H1 (cell line): ENCODE measurements at regions not wholly inside any gene's neighbourhood (a gene's known extent, or its start where the extent isn't known, plus 50 kb on each side); places are given as distances from the start of the nearest gene placed in this dataset.
"Not testable (repeated sequence)": the region's sequence is repeated elsewhere in the genome, so short reads cannot be mapped to it uniquely, and the experiment has no call there.

Source experiments
- CTCF ChIA-PET: fragments of 300-600 bp; sonication (Branson Sonifier 250); formaldehyde crosslinking; loops from one replicate; lab custom pipeline; 2021; ENCODE audit not compliant: partially characterized antibody; lab: Charles Lee
- POLR2A ChIA-PET: fragments of 300-600 bp; sonication (Branson Sonifier 250); formaldehyde crosslinking; loops from one replicate; lab custom pipeline; 2021; ENCODE audit warnings: inconsistent platforms; ENCODE audit not compliant: partially characterized antibody; lab: Charles Lee
- DNase-seq, 2 experiments: peaks; one replicate each; pipeline versions ENCODE4 v3.0.0 to v3.0.0-alpha.2; 2010 to 2022; ENCODE audit warnings: low spot score in 2 of 2, low read depth in 1 of 2, mixed read lengths in 1 of 2
- FAIRE-seq: peaks from 2 replicates; lab custom pipeline; 2011; peaks lifted over from hg19 to GRCh38; lab: Jason Lieb, UNC
- H2AFZ ChIP-seq: 2 replicates; pipeline ENCODE4 v1.8.1; 2012; ENCODE audit warnings: low read length, inconsistent platforms
- H2AK5ac ChIP-seq: 2 replicates; pipeline ENCODE4 v1.6.1; 2013; ENCODE audit warnings: low read depth, low read length
- H2BK120ac ChIP-seq: replicated peaks from 2 replicates; pipeline ENCODE3; 2013; ENCODE audit warnings: low read depth, low read length, inconsistent platforms
- H2BK12ac ChIP-seq: 2 replicates; pipeline ENCODE4 v1.6.1; 2013; ENCODE audit warnings: low read depth, low read length
- H2BK15ac ChIP-seq: 2 replicates; pipeline ENCODE4 v1.6.1; 2013; ENCODE audit warnings: low read length
- H2BK20ac ChIP-seq: 2 replicates; pipeline ENCODE4 v1.6.1; 2013; ENCODE audit warnings: low read length
- H2BK5ac ChIP-seq: 2 replicates; pipeline ENCODE4 v1.6.1; 2013; ENCODE audit warnings: low read depth, low read length
- H3K14ac ChIP-seq: 2 replicates; pipeline ENCODE4 v1.6.1; 2013; ENCODE audit warnings: inconsistent platforms; ENCODE audit not compliant: insufficient read length
- H3K18ac ChIP-seq: 2 replicates; pipeline ENCODE4 v1.6.1; 2013; ENCODE audit warnings: low read length; ENCODE audit errors: extremely low read depth
- H3K23ac ChIP-seq: 2 replicates; pipeline ENCODE4 v1.6.1; 2013; ENCODE audit warnings: inconsistent platforms; ENCODE audit not compliant: insufficient read length
- H3K23me2 ChIP-seq: 2 replicates; pipeline ENCODE4 v1.6.1; 2013; ENCODE audit warnings: low read depth, low read length
- H3K27ac ChIP-seq: 2 replicates; pipeline ENCODE4 v1.6.1; 2011; ENCODE audit warnings: low read depth, low read length, inconsistent platforms
- H3K27me3 ChIP-seq, 4 experiments: replicated peaks in 1 of 4; 1 replicate in 1 of 4; 2 replicates in 3 of 4; pipeline versions ENCODE4 v1.6.1 to v1.8.1; 2011 to 2013; ENCODE audit warnings: low read length in 3 of 4, mild to moderate bottlenecking in 3 of 4, inconsistent platforms in 2 of 4, mixed read lengths in 2 of 4, moderate library complexity in 1 of 4; ENCODE audit not compliant: control insufficient read depth in 3 of 4, insufficient read depth in 3 of 4; ENCODE audit errors: extremely low read depth in 1 of 4
- H3K36me3 ChIP-seq, 4 experiments: 2 replicates each; pipeline versions ENCODE4 v1.6.1 to v1.8.1; 2011 to 2013; ENCODE audit warnings: mild to moderate bottlenecking in 4 of 4, low read length in 3 of 4, moderate library complexity in 2 of 4, control low read depth in 1 of 4, inconsistent platforms in 1 of 4; ENCODE audit not compliant: insufficient read depth in 4 of 4, control insufficient read depth in 2 of 4
- H3K4ac ChIP-seq: replicated peaks from 2 replicates; pipeline ENCODE3; 2013; ENCODE audit warnings: low read length, low read depth, mixed read lengths, inconsistent platforms; ENCODE audit not compliant: insufficient read length
- H3K4me1 ChIP-seq, 4 experiments: replicated peaks in 1 of 4; 1 replicate in 1 of 4; 2 replicates in 3 of 4; pipeline versions ENCODE4 v1.6.1 to v1.8.1; 2011 to 2013; ENCODE audit warnings: low read length in 3 of 4, inconsistent platforms in 2 of 4, mixed read lengths in 1 of 4; ENCODE audit not compliant: insufficient read depth in 4 of 4, control insufficient read depth in 3 of 4
- H3K4me2 ChIP-seq, 2 experiments: 2 replicates each; pipeline versions ENCODE4 v1.6.1 to v1.8.1; 2011 to 2013; ENCODE audit warnings: low read depth in 2 of 2, low read length in 2 of 2, control low read depth in 1 of 2, inconsistent platforms in 1 of 2, mild to moderate bottlenecking in 1 of 2; ENCODE audit not compliant: insufficient read depth in 1 of 2
- H3K4me3 ChIP-seq, 4 experiments: fragments of 200-600, 300-600 bp in 1 of 4; sonication (generic), shearing (Covaris generic), sonication (Bioruptor Twin) in 1 of 4; 2 replicates each; pipeline versions ENCODE4 v1.5.1 to v1.8.1; 2011 to 2016; ENCODE audit warnings: low read length in 4 of 4, low read depth in 3 of 4, control low read depth in 2 of 4, inconsistent platforms in 2 of 4, mild to moderate bottlenecking in 2 of 4, mixed read lengths in 1 of 4, moderate library complexity in 1 of 4; ENCODE audit not compliant: insufficient read depth in 2 of 4; ENCODE audit errors: extremely low read depth in 1 of 4
- H3K56ac ChIP-seq: replicated peaks from 2 replicates; pipeline ENCODE3; 2013; ENCODE audit warnings: low read depth, mild to moderate bottlenecking, mixed read lengths, low read length, inconsistent platforms; ENCODE audit not compliant: insufficient read length
- H3K79me1 ChIP-seq: 2 replicates; pipeline ENCODE4 v1.6.1; 2013; ENCODE audit warnings: low read depth, low read length, control low read depth
- H3K79me2 ChIP-seq, 2 experiments: 2 replicates each; pipeline versions ENCODE4 v1.6.1 to v1.8.1; 2012 to 2013; ENCODE audit warnings: low read length in 2 of 2, mild to moderate bottlenecking in 2 of 2, inconsistent platforms in 1 of 2; ENCODE audit not compliant: insufficient read depth in 2 of 2, control insufficient read depth in 1 of 2
- H3K9ac ChIP-seq, 4 experiments: replicated peaks in 1 of 4; 1 replicate in 1 of 4; 2 replicates in 3 of 4; pipeline versions ENCODE4 v1.6.1 to v1.8.1; 2011 to 2013; ENCODE audit warnings: low read depth in 3 of 4, low read length in 3 of 4, control low read depth in 2 of 4, mild to moderate bottlenecking in 2 of 4, moderate library complexity in 2 of 4, inconsistent platforms in 1 of 4; ENCODE audit errors: extremely low read depth in 1 of 4
- H3K9me3 ChIP-seq, 2 experiments: 2 replicates each; pipeline versions ENCODE4 v1.6.1 to v1.8.1; 2012 to 2013; ENCODE audit warnings: mild to moderate bottlenecking in 2 of 2, moderate library complexity in 2 of 2, control low read depth in 1 of 2, inconsistent platforms in 1 of 2, low read depth in 1 of 2, low read length in 1 of 2, mixed read lengths in 1 of 2; ENCODE audit not compliant: insufficient read depth in 2 of 2
- H4K20me1 ChIP-seq, 2 experiments: replicated peaks in 1 of 2; 2 replicates each; pipeline versions ENCODE3 to v1.8.1; 2011 to 2013; ENCODE audit warnings: inconsistent platforms in 2 of 2, low read length in 2 of 2, mild to moderate bottlenecking in 1 of 2; ENCODE audit not compliant: insufficient read depth in 2 of 2, control insufficient read depth in 1 of 2
- H4K5ac ChIP-seq: 2 replicates; pipeline ENCODE4 v1.6.1; 2013; ENCODE audit warnings: low read length, low read depth, mixed read lengths, inconsistent platforms; ENCODE audit not compliant: insufficient read length
- H4K8ac ChIP-seq: 2 replicates; pipeline ENCODE4 v1.8.0; 2013; ENCODE audit warnings: mild to moderate bottlenecking, moderate library complexity, low read length, inconsistent platforms; ENCODE audit not compliant: insufficient read depth; ENCODE audit errors: extremely low read depth
- H4K91ac ChIP-seq: replicated peaks from 2 replicates; pipeline ENCODE3; 2013; ENCODE audit warnings: low read length, mixed read lengths, inconsistent platforms; ENCODE audit not compliant: insufficient read length
- WGBS, 2 experiments: shearing (Covaris generic) in 1 of 2; methylation state at CpG; one replicate each; pipeline versions ENCODE4 v1.1.6 to v1.1.7; 2013 to 2015; ENCODE audit warnings: low lambda C conversion rate in 2 of 2, mixed read lengths in 2 of 2, inconsistent platforms in 1 of 2, low coverage in 1 of 2, missing lambda C conversion rate in 1 of 2; ENCODE audit not compliant: insufficient replicate concordance in 2 of 2, insufficient coverage in 1 of 2, insufficient read length in 1 of 2; ENCODE audit errors: extremely low coverage in 1 of 2, missing lambda C conversion rate in 1 of 2; 5-methylcytosine and 5-hydroxymethylcytosine counted together

GRCh38 chr10:77740396-77740795 is 102.8 kb upstream of the KCNMA1 start:
- H3K4ac ChIP-seq, H3K36me3 ChIP-seq, H3K79me1 ChIP-seq, H3K23ac ChIP-seq, H3K79me2 ChIP-seq, H3K18ac ChIP-seq, H4K91ac ChIP-seq, H3K27ac ChIP-seq, H3K4me2 ChIP-seq, H2BK20ac ChIP-seq, H3K23me2 ChIP-seq, H2BK15ac ChIP-seq, FAIRE-seq, H2BK12ac ChIP-seq, H2BK120ac ChIP-seq, H3K27me3 ChIP-seq, H4K5ac ChIP-seq, H3K14ac ChIP-seq, H3K4me1 ChIP-seq, H4K8ac ChIP-seq, H2AK5ac ChIP-seq, H3K9ac ChIP-seq, H2BK5ac ChIP-seq, DNase-seq, H3K56ac ChIP-seq, H4K20me1 ChIP-seq, H3K4me3 ChIP-seq, POLR2A ChIA-PET, H2AFZ ChIP-seq: not testable (repeated sequence)
- CTCF ChIA-PET = interaction anchor here (1.3 to 1.6 kb wide), 2 partner anchors 14 to 16 kb away, joined by 3 to 4 read pairs; no protein-coding TSS in a partner anchor
- 86% methylated on average over 3 of the region's 3 CpGs; no CpG with 5 or more reads in 1 of the 2 experiments for WGBS, 2 experiments
- peaks cover 15 to 21% of the 10 kb centered on the region in 2 experiments for H3K9me3 ChIP-seq
